ENCODE measurements at regions not wholly inside any gene's neighbourhood (a gene's known extent, or its start where the extent isn't known, plus 50 kb on each side); places are given as distances from the start of the nearest gene placed in this dataset.

- intact Hi-C loops (cut with DNase I), result no loop called here
- Histone ChIP-seq H3K9me3 (no peaks in the 10 kb centered on the region), H3K4me1 (replicated peaks) (no peaks in the 10 kb centered on the region), H3K4me3 (no peak overlapping the region), H3K27ac (no peak overlapping the region), H3K36me3 (no peaks in the 10 kb centered on the region), H3K27me3 (replicated peaks; ENCODE audit: insufficient read depth) (no peaks in the 10 kb centered on the region)
- TF ChIP-seq POLR2AphosphoS5 (IDR thresholded peaks at IDR 0.05), result no peak
- TF ChIP-seq, protein P1, sequence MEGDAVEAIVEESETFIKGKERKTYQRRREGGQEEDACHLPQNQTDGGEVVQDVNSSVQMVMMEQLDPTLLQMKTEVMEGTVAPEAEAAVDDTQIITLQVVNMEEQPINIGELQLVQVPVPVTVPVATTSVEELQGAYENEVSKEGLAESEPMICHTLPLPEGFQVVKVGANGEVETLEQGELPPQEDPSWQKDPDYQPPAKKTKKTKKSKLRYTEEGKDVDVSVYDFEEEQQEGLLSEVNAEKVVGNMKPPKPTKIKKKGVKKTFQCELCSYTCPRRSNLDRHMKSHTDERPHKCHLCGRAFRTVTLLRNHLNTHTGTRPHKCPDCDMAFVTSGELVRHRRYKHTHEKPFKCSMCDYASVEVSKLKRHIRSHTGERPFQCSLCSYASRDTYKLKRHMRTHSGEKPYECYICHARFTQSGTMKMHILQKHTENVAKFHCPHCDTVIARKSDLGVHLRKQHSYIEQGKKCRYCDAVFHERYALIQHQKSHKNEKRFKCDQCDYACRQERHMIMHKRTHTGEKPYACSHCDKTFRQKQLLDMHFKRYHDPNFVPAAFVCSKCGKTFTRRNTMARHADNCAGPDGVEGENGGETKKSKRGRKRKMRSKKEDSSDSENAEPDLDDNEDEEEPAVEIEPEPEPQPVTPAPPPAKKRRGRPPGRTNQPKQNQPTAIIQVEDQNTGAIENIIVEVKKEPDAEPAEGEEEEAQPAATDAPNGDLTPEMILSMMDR (IDR thresholded peaks at IDR 0.05), result no peak
- TF ChIP-seq POLR2A (IDR thresholded peaks at IDR 0.05), result no peak
- no peak for DNase-seq (ENCODE audit: low spot score)
- WGBS, result 53% methylated on average over 1 of the region's 1 CpG
These were observed 623.8 kb downstream of the TENT5A start for GRCh38 chr6:81128671-81129070.

DNA sequence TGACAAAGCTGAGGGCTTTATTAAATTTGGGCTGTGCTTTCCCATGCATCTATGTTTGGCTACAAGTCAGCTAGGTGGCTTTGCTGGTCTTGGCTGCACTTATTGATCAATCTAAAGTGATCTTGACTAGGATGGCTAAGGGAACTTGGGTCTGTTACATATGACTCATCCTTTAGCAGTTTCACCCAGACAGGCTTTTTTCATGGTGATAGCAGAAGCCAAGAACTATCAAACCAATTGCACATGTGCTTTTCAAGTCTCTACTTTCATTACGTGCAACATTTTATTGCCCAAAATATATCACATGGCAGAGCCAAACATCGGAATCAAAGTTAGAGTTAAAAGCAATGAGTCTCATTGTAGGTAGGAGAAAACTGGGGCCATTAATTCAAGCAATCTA, 626.3 kb downstream of the TENT5A start:
- intact Hi-C loops (cut with DNase I), result no loop called here

GRCh38 chr6:81120280-81120679, 632.2 kb downstream of the TENT5A start:
- H3K4me1 ChIP-seq (replicated peaks), result no peaks in the 10 kb centered on the region
- H3K36me3 ChIP-seq, result no peaks in the 10 kb centered on the region
- TF ChIP-seq POLR2A (IDR thresholded peaks at IDR 0.05), result no peak
- no peak for TF ChIP-seq POLR2AphosphoS5 (IDR thresholded peaks at IDR 0.05)
- TF ChIP-seq, protein P1 (IDR thresholded peaks at IDR 0.05), result no peak
- no peak for DNase-seq (ENCODE audit: low spot score)
- no peak overlapping the region for H3K4me3 ChIP-seq
- WGBS, result 90% methylated on average over 3 of the region's 3 CpGs
- no peaks in the 10 kb centered on the region for H3K9me3 ChIP-seq
- no peaks in the 10 kb centered on the region for H3K27me3 ChIP-seq (replicated peaks; ENCODE audit: insufficient read depth)
- intact Hi-C loops (cut with DNase I), result no loop called here
- H3K27ac ChIP-seq, result no peak overlapping the region

More for the DNA sequence above, 626.3 kb downstream of the TENT5A start:
- Histone ChIP-seq H3K27me3 (replicated peaks; ENCODE audit: insufficient read depth) (no peaks in the 10 kb centered on the region), H3K4me1 (replicated peaks) (no peaks in the 10 kb centered on the region), H3K36me3 (no peaks in the 10 kb centered on the region), H3K4me3 (no peak overlapping the region), H3K9me3 (no peaks in the 10 kb centered on the region), H3K27ac (no peak overlapping the region)
- TF ChIP-seq POLR2AphosphoS5 (IDR thresholded peaks at IDR 0.05) (no peak), POLR2A (IDR thresholded peaks at IDR 0.05) (no peak)
- TF ChIP-seq, protein P1 (IDR thresholded peaks at IDR 0.05), result no peak
- WGBS, result 58% methylated on average over 2 of the region's 2 CpGs
- no peak for DNase-seq (ENCODE audit: low spot score)

DNA sequence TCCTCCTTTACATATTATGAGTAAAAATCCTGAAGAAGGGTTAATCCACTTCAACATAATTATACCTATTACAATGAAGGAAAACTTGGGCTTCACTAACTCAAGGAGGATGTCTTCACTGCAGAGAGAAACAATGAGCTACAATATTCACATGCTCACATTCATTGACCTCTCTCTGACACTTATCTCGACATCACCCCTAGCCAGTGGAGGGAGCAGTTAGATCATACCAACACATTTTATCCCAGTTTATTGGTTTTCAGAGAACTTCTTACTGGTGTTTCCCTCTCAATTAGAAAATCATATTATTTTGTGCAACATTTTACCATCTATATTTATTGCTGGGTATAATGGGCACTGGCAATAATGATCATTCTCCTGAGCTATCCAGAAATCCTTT, 646.5 kb downstream of the TENT5A start:
- no peak for DNase-seq (ENCODE audit: low spot score)
- WGBS, result 80% methylated on average over 1 of the region's 1 CpG

More for the DNA sequence above, 646.5 kb downstream of the TENT5A start:
- intact Hi-C loops (cut with DNase I), result no loop called here
- Histone ChIP-seq H3K36me3 (no peaks in the 10 kb centered on the region), H3K4me3 (no peak overlapping the region), H3K4me1 (replicated peaks) (no peaks in the 10 kb centered on the region), H3K27ac (no peak overlapping the region), H3K9me3 (no peaks in the 10 kb centered on the region), H3K27me3 (replicated peaks; ENCODE audit: insufficient read depth) (no peaks in the 10 kb centered on the region)
- TF ChIP-seq POLR2A (IDR thresholded peaks at IDR 0.05) (no peak), POLR2AphosphoS5 (IDR thresholded peaks at IDR 0.05) (no peak)
- TF ChIP-seq, protein P1 (IDR thresholded peaks at IDR 0.05), result no peak

Measured in prostate gland (tissue), 2 donors.